ENCODE measurements at regions not wholly inside any gene's neighbourhood (a gene's known extent, or its start where the extent isn't known, plus 50 kb on each side); places are given as distances from the start of the nearest gene placed in this dataset.
A peak's percentile ranks its signal among the peaks of the same experiment; 100 is the strongest.

- no peak overlapping the region for H3K4me3 ChIP-seq (ENCODE audit: low read depth, low read length)
- peak; percentile 4 for DNase-seq
Measured at GRCh38 chr14:101037021-101037817, 133.7 kb upstream of the RTL1 start.

DNA sequence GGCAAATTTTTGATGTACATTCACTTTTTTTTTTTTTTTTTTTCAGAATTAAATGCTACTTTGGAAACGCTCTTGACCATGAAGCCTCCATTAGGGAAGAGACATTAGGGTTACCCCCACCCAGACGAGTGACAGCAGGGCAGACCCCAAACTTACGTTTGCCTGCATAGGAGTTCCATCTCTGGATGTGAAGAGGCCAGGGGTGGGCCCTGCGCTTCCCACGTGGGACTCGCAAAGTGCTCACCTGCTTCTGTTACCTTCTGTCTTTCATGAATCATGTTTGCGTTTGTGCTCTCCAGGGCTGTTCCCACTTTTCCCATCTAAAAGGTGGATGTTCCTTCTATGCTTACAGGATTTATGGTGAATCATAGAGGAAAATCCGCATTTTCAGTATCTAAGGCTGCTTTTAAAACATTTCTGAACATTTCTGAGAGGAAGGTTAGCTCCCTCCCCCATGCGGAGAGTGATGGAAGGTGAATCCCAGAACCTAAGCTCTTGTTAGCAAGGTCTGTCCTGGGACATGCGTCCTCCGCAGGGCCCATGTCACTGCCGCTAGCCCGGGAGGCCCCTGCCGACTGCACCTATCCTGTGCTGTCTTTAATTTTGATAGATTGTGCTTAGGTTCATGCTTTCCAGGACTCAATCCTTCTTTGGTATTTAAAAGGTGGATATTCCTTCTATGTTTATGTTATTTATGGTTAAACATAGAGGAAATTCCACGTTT lies 135.7 kb upstream of the RTL1 start:
- no peaks in the 10 kb centered on the region for H3K27me3 ChIP-seq
- peaks cover 91% of the 10 kb centered on the region for H3K36me3 ChIP-seq
- no peak overlapping the region for H3K4me3 ChIP-seq (ENCODE audit: low read depth, low read length)
- no peaks in the 10 kb centered on the region for H3K9me3 ChIP-seq
- no peak for TF ChIP-seq CTCF (IDR thresholded peaks at IDR 0.05; ENCODE audit: low read depth, low read length)
- no peaks in the 10 kb centered on the region for H3K4me1 ChIP-seq
- no peak for DNase-seq

More at GRCh38 chr14:101037021-101037817, 133.7 kb upstream of the RTL1 start:
- Histone ChIP-seq H3K36me3 (peaks cover 91% of the 10 kb centered on the region), H3K9me3 (no peaks in the 10 kb centered on the region), H3K27me3 (no peaks in the 10 kb centered on the region), H3K4me1 (no peaks in the 10 kb centered on the region)
- TF ChIP-seq CTCF (IDR thresholded peaks at IDR 0.05; ENCODE audit: low read depth, low read length): no peak

- Histone ChIP-seq H3K36me3 (peaks cover 89% of the 10 kb centered on the region), H3K4me1 (no peaks in the 10 kb centered on the region), H3K9me3 (no peaks in the 10 kb centered on the region), H3K4me3 (ENCODE audit: low read depth, low read length) (no peak overlapping the region), H3K27me3 (no peaks in the 10 kb centered on the region)
- TF ChIP-seq CTCF (IDR thresholded peaks at IDR 0.05; ENCODE audit: low read depth, low read length): no peak
- no peak for DNase-seq
Measured at GRCh38 chr14:101039755-101040138, 136.2 kb upstream of the RTL1 start.

DNA sequence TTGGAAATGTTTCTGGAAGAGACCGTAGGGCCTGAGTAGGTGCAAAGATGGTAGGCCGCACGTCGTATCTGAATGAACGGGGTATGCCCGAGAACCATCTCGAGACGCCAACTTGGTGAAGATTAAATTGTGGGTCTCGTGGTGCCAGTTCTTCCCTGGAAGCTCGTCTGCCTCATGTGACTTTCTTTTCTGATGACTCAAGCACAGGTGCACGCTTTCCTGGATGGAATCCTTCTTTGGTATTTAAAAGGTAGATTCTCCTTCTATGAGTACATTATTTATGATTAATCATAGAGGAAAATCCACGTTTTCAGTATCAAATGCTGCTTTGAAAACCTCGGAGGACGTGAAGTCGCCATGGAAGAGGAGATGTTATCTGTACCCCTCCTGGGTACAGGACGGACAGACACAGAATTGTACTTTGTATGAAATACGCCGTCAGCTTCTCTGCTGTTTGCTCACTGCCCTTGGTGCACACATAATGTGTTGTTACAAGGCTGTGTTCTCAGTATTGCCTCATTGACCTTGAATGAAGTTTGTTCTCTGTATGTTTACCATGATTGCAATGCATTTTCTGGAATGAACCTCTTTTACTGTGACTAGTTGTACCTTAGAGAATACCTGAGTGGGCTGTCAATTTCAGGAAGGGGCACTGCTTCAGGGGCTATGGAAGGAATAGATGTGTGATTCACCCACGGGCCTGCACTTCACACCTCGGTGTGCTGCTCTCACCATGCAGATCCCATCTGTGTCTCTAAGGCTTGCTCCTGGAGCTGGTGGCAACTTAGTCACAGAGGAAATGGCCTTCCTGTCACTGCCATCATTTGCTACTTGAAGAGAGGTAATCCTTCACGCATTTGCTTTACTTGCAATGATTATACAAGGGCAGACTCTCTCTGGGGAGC lies 137.3 kb upstream of the RTL1 start:
- H3K4me3 ChIP-seq (ENCODE audit: low read depth, low read length): no peak overlapping the region
- TF ChIP-seq CTCF (IDR thresholded peaks at IDR 0.05; ENCODE audit: low read depth, low read length): no peak
- no peaks in the 10 kb centered on the region for H3K27me3 ChIP-seq
- DNase-seq: no peak
- H3K9me3 ChIP-seq: no peaks in the 10 kb centered on the region
- H3K36me3 ChIP-seq: peaks cover 89% of the 10 kb centered on the region
- no peaks in the 10 kb centered on the region for H3K4me1 ChIP-seq

DNA sequence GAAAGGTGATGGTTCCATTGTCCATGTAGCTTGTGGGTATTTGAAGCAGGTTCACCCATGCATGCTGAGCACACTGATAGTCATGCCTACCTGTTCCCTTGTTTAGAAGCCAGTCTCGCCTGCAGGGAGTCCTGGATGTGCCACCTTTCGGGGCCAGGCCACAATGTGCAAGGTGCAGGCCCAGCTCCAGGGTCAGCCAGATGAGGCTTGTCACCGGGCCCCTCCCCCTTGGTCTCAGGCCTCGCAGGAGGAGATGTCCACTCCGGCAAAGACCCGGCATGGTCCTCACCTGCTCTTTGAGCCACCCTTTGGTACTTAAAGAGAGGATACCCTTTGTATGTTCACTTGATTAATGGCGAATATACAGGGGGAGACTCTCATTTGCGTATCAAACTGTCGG lies 140.4 kb upstream of the RTL1 start:
- DNase-seq: no peak
- Histone ChIP-seq H3K36me3 (peaks cover 98% of the 10 kb centered on the region), H3K9me3 (no peaks in the 10 kb centered on the region), H3K27me3 (no peaks in the 10 kb centered on the region), H3K4me1 (no peaks in the 10 kb centered on the region), H3K4me3 (ENCODE audit: low read depth, low read length) (no peak overlapping the region)
- no peak for TF ChIP-seq CTCF (IDR thresholded peaks at IDR 0.05; ENCODE audit: low read depth, low read length)

Data from BE2C (cell line).